ENCODE measurements at regions not wholly inside any gene's neighbourhood (a gene's known extent, or its start where the extent isn't known, plus 50 kb on each side); places are given as distances from the start of the nearest gene placed in this dataset.

GRCh38 chr2:157936406-157936805 lies 60.3 kb upstream of the ACVR1 start:
- TF ChIP-seq CTCF (IDR thresholded peaks at IDR 0.05) (no peak), ZFX (IDR thresholded peaks at IDR 0.05; ENCODE audit: borderline replicate concordance) (no peak)
